Astrocyte (in vitro differentiated cells and primary cell): ENCODE measurements at regions not wholly inside any gene's neighbourhood (a gene's known extent, or its start where the extent isn't known, plus 50 kb on each side); places are given as distances from the start of the nearest gene placed in this dataset.

Experiments used
- CTCF ChIP-seq: IDR thresholded peaks from 2 replicates; pipeline ENCODE4 v1.5.1; 2011; ENCODE audit warnings: low read depth, mild to moderate bottlenecking, inconsistent platforms, low read length, moderate library complexity; ENCODE audit not compliant: insufficient read depth
- EZH2 ChIP-seq: IDR thresholded peaks from 2 replicates; pipeline ENCODE4 v1.6.1; 2012; ENCODE audit warnings: mild to moderate bottlenecking, low read length, inconsistent platforms; ENCODE audit not compliant: insufficient read depth

GRCh38 chr2:4937550-4937949, 754.6 kb upstream of the SOX11 start:
- TF ChIP-seq CTCF (no peak), EZH2 (no peak)
